Panc1 (cell line): ENCODE measurements at regions not wholly inside any gene's neighbourhood (a gene's known extent, or its start where the extent isn't known, plus 50 kb on each side); places are given as distances from the start of the nearest gene placed in this dataset.
A peak's percentile ranks its signal among the peaks of the same experiment; 100 is the strongest.

Experiments used
- ATAC-seq: fragments of 200-7000 bp; cut with Tn5 transposase; 2 replicates; pipeline ENCODE4 v1.9.1; 2020; ENCODE audit warnings: mild to moderate bottlenecking, moderate library complexity
- BruUV-seq: library from RNA; stranded (reverse); fragments of 400-500 nt; replicated peaks from 2 replicates; lab custom pipeline; 2021; lab: Mats Ljungman, UMichigan
- CTCF ChIA-PET: fragments of 300-600 bp; sonication (Branson Sonifier 250); formaldehyde crosslinking; loops from one replicate; lab custom pipeline; 2022; ENCODE audit warnings: antibody characterized with exemption; lab: Charles Lee
- POLR2A ChIA-PET: fragments of 300-600 bp; sonication (Branson Sonifier 250); formaldehyde crosslinking; loops from one replicate; lab custom pipeline; 2022; ENCODE audit warnings: antibody characterized with exemption; lab: Charles Lee
- DNase-seq: peaks from one replicate; pipeline ENCODE4 v3.0.0-alpha.2; 2010; ENCODE audit warnings: low read depth, low spot score
- H3K27ac ChIP-seq: 2 replicates; pipeline ENCODE4 v1.5.1; 2011; ENCODE audit warnings: mild to moderate bottlenecking, low read length, inconsistent platforms
- H3K27me3 ChIP-seq: fragments of 200-500 bp; sonication (Bioruptor generic); 2 replicates; pipeline ENCODE4 v1.6.0; 2014; ENCODE audit warnings: low read length, inconsistent platforms; ENCODE audit not compliant: control insufficient read depth, insufficient read depth
- H3K36me3 ChIP-seq: fragments of 200-500 bp; sonication (Bioruptor generic); 2 replicates; pipeline ENCODE4 v1.5.1; 2014; ENCODE audit warnings: inconsistent platforms, mild to moderate bottlenecking, low read length, moderate library complexity; ENCODE audit not compliant: control insufficient read depth, insufficient read depth
- H3K4me1 ChIP-seq: 2 replicates; pipeline ENCODE4 v1.5.1; 2011; ENCODE audit warnings: inconsistent platforms, mild to moderate bottlenecking, low read length, moderate library complexity; ENCODE audit not compliant: control insufficient read depth, insufficient read depth
- H3K4me3 ChIP-seq, 2 experiments: 2 replicates each; pipeline ENCODE4 v1.5.1; 2011 to 2012; ENCODE audit warnings: low read depth in 2 of 2, low read length in 2 of 2, mild to moderate bottlenecking in 2 of 2, inconsistent platforms in 1 of 2, moderate library complexity in 1 of 2
- H3K9me3 ChIP-seq: fragments of 200-500 bp; sonication (Bioruptor generic); 2 replicates; pipeline ENCODE4 v1.5.1; 2014; ENCODE audit warnings: low read depth, mild to moderate bottlenecking, inconsistent platforms, low read length, moderate library complexity; ENCODE audit not compliant: control insufficient read depth, insufficient read depth
- POLR2AphosphoS5 ChIP-seq: IDR thresholded peaks from 2 replicates; pipeline ENCODE4 v1.6.1; 2012; ENCODE audit warnings: mild to moderate bottlenecking, low read depth, low read length, moderate library complexity
- SIN3A ChIP-seq: IDR thresholded peaks from 2 replicates; pipeline ENCODE4 v1.6.1; 2012; ENCODE audit warnings: low read depth, mild to moderate bottlenecking, low read length, moderate library complexity, borderline replicate concordance; ENCODE audit not compliant: insufficient read depth
- TCF7L2 ChIP-seq: IDR thresholded peaks from 2 replicates; pipeline ENCODE4 v1.6.1; 2011; ENCODE audit warnings: mild to moderate bottlenecking, low read depth, low read length, inconsistent platforms
- in situ Hi-C: cut with HindIII; loops from 2 replicates; pipeline ENCODE4 v1.10.0; 2016; ENCODE audit warnings: low sequenced_read_pairs, low pct_unique_long_range_greater_than_20kb
- intact Hi-C: fragments of 100-400 bp; cut with micrococcal nuclease; formaldehyde crosslinking; loops from one replicate; pipeline ENCODE4 v1.10.0; 2022; ENCODE audit not compliant: unreplicated experiment
- TF ChIP-seq, protein P1 (sequence below): fragments of 450-650 bp; IDR thresholded peaks from 2 replicates; pipeline ENCODE4 v1.5.1; 2017; ENCODE audit warnings: mild to moderate bottlenecking
- TF ChIP-seq, protein P2 (sequence below), 2 experiments: IDR thresholded peaks; 2 replicates each; pipeline ENCODE4 v1.6.1; 2011 to 2012; ENCODE audit warnings: low read depth in 2 of 2, control low read depth in 1 of 2, low read length in 1 of 2, mild to moderate bottlenecking in 1 of 2, moderate library complexity in 1 of 2; ENCODE audit not compliant: insufficient read depth in 1 of 2

DNA sequence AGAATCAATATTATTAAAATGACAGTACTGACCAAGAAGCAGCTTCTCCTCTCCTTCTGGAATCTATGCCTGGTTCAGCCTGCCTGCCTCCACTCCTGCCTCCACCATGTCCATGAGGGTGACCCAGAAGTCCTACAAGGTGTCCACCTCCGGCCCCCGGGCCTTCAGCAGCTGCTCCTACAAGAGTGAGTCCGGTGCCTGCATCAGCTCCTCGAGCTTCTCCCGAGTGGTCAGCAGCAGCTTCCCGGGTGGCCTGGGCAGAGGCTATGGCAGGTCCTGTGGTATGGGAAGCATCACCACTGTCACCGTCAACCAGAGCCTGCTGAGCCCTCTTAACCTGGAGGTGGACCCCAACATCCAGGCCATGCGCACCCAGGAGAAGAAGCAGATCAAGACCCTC is 822.4 kb upstream of the NEGR1 start:
- Histone ChIP-seq H3K4me3 (no peak overlapping the region), H3K9me3 (no peaks in the 10 kb centered on the region), H3K27ac (no peak overlapping the region), H3K27me3 (no peaks in the 10 kb centered on the region), H3K36me3 (no peaks in the 10 kb centered on the region), H3K4me1 (no peaks in the 10 kb centered on the region)
- CTCF ChIA-PET: no interaction called here
- ATAC-seq (no peak), DNase-seq (no peak)
- no peak for TF ChIP-seq SIN3A
- no peak for TF ChIP-seq POLR2AphosphoS5
- TF ChIP-seq, protein P1, sequence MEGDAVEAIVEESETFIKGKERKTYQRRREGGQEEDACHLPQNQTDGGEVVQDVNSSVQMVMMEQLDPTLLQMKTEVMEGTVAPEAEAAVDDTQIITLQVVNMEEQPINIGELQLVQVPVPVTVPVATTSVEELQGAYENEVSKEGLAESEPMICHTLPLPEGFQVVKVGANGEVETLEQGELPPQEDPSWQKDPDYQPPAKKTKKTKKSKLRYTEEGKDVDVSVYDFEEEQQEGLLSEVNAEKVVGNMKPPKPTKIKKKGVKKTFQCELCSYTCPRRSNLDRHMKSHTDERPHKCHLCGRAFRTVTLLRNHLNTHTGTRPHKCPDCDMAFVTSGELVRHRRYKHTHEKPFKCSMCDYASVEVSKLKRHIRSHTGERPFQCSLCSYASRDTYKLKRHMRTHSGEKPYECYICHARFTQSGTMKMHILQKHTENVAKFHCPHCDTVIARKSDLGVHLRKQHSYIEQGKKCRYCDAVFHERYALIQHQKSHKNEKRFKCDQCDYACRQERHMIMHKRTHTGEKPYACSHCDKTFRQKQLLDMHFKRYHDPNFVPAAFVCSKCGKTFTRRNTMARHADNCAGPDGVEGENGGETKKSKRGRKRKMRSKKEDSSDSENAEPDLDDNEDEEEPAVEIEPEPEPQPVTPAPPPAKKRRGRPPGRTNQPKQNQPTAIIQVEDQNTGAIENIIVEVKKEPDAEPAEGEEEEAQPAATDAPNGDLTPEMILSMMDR: no peak
- TF ChIP-seq, protein P2, sequence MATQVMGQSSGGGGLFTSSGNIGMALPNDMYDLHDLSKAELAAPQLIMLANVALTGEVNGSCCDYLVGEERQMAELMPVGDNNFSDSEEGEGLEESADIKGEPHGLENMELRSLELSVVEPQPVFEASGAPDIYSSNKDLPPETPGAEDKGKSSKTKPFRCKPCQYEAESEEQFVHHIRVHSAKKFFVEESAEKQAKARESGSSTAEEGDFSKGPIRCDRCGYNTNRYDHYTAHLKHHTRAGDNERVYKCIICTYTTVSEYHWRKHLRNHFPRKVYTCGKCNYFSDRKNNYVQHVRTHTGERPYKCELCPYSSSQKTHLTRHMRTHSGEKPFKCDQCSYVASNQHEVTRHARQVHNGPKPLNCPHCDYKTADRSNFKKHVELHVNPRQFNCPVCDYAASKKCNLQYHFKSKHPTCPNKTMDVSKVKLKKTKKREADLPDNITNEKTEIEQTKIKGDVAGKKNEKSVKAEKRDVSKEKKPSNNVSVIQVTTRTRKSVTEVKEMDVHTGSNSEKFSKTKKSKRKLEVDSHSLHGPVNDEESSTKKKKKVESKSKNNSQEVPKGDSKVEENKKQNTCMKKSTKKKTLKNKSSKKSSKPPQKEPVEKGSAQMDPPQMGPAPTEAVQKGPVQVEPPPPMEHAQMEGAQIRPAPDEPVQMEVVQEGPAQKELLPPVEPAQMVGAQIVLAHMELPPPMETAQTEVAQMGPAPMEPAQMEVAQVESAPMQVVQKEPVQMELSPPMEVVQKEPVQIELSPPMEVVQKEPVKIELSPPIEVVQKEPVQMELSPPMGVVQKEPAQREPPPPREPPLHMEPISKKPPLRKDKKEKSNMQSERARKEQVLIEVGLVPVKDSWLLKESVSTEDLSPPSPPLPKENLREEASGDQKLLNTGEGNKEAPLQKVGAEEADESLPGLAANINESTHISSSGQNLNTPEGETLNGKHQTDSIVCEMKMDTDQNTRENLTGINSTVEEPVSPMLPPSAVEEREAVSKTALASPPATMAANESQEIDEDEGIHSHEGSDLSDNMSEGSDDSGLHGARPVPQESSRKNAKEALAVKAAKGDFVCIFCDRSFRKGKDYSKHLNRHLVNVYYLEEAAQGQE (IDR thresholded peaks at IDR 0.05; ENCODE audit: insufficient read depth in 1 of 2, low read depth in 2 of 2, low read length in 1 of 2): no peak
- no peak for TF ChIP-seq TCF7L2
- in situ Hi-C loops (no loop called here), intact Hi-C loops (no loop called here)
- BruUV-seq: no TSS peak
- POLR2A ChIA-PET: no interaction called here

DNA sequence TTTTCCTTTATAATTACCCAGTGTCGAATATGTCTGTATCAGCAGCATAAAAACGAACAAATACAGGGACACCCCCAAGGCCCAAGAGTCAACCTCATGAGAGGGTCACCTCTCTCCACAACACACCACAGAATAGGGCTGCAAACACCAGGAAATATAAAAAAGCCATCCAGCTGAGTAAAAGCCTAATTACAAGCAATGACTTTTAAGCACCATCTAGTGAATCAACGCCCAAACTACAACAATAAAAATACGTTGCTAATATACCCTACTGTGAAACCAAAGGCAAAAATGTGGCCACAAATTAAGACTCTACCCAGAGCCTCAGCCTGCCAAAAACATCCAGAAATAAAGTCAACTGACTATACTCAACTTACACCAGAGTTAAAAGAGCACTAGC is 817.9 kb upstream of the NEGR1 start:
- H3K9me3 ChIP-seq: no peaks in the 10 kb centered on the region
- CTCF ChIA-PET: no interaction called here
- no peak for TF ChIP-seq TCF7L2
- TF ChIP-seq, protein P1: peak; percentile 22; the same call in 1 of the 2 replicates
- H3K27me3 ChIP-seq: no peaks in the 10 kb centered on the region
- POLR2A ChIA-PET: no interaction called here
- ATAC-seq (no peak), DNase-seq (no peak)
- intact Hi-C loops (no loop called here), in situ Hi-C loops (no loop called here)
- H3K36me3 ChIP-seq: no peaks in the 10 kb centered on the region
- no TSS peak for BruUV-seq
- H3K4me3 ChIP-seq: no peak overlapping the region
- H3K4me1 ChIP-seq: no peaks in the 10 kb centered on the region
- H3K27ac ChIP-seq: no peak overlapping the region
